Prostate gland (tissue), 2 donors: ENCODE measurements at regions not wholly inside any gene's neighbourhood (a gene's known extent, or its start where the extent isn't known, plus 50 kb on each side); places are given as distances from the start of the nearest gene placed in this dataset.

Experiments
- POLR2A ChIP-seq: fragments of 450-650 bp; IDR thresholded peaks from one replicate; pipeline ENCODE4 v1.6.1; 2016; ENCODE audit warnings: antibody characterized with exemption, mild to moderate bottlenecking
- POLR2AphosphoS5 ChIP-seq: sonication (generic); formaldehyde crosslinking; IDR thresholded peaks from one replicate; pipeline ENCODE4 v1.6.1; 2017; ENCODE audit warnings: antibody characterized with exemption
- TF ChIP-seq, protein P1 (sequence below), 4 experiments: fragments of 200-600 bp in 2 of 4; fragments of 450-650 bp in 2 of 4; sonication (generic) in 2 of 4; IDR thresholded peaks; 1 replicate in 3 of 4; 2 replicates in 1 of 4; pipeline ENCODE4 v1.5.1; 2016 to 2019; ENCODE audit warnings: antibody characterized with exemption in 4 of 4, mild to moderate bottlenecking in 2 of 4, moderate library complexity in 2 of 4

DNA sequence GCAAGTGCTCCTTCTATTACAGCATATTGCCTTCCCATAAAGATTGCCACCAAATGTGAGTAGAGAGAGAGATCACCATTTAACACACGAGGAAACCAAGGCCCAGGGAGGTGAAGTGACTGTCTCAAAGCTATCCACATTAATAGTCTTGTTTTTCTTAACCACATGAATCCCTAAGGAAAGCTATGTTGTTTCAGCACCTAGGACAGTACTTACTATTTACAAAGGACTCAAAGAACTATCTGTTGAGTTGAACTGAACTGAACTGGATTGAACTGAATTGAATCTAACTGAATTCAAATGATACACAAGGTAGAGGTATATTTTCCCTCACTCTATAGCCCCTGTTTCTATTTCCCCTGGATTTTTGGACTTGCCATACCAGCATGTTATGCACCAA is 430.4 kb downstream of the CAAP1 start:
- TF ChIP-seq, protein P1, sequence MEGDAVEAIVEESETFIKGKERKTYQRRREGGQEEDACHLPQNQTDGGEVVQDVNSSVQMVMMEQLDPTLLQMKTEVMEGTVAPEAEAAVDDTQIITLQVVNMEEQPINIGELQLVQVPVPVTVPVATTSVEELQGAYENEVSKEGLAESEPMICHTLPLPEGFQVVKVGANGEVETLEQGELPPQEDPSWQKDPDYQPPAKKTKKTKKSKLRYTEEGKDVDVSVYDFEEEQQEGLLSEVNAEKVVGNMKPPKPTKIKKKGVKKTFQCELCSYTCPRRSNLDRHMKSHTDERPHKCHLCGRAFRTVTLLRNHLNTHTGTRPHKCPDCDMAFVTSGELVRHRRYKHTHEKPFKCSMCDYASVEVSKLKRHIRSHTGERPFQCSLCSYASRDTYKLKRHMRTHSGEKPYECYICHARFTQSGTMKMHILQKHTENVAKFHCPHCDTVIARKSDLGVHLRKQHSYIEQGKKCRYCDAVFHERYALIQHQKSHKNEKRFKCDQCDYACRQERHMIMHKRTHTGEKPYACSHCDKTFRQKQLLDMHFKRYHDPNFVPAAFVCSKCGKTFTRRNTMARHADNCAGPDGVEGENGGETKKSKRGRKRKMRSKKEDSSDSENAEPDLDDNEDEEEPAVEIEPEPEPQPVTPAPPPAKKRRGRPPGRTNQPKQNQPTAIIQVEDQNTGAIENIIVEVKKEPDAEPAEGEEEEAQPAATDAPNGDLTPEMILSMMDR (IDR thresholded peaks at IDR 0.05), result no peak
- TF ChIP-seq POLR2AphosphoS5 (no peak), POLR2A (no peak)
